ENCODE measurements at regions not wholly inside any gene's neighbourhood (a gene's known extent, or its start where the extent isn't known, plus 50 kb on each side); places are given as distances from the start of the nearest gene placed in this dataset.

GRCh38 chr22:27433099-27433498 is 368.5 kb downstream of the MN1 start:
- no peak overlapping the region for H2BK20ac ChIP-seq (ENCODE audit: low read depth, low read length, poor library complexity, severe bottlenecking)

More at GRCh38 chr22:27433099-27433498, 368.5 kb downstream of the MN1 start:
- H2AFZ ChIP-seq (ENCODE audit: low read length) = no peak overlapping the region
- no peaks in the 10 kb centered on the region for H3K79me1 ChIP-seq (ENCODE audit: insufficient read depth, low read depth, low read length, poor library complexity, severe bottlenecking)
- no peak overlapping the region for H3K4me2 ChIP-seq (ENCODE audit: insufficient read depth, insufficient read length, low read length)
- H2BK12ac ChIP-seq (ENCODE audit: insufficient read length, low read depth, low read length) = no peak overlapping the region
- no peaks in the 10 kb centered on the region for H3K4me1 ChIP-seq (ENCODE audit: insufficient read depth, low read length)
- Mint-ChIP-seq H3K36me3 (ENCODE audit: insufficient read depth in 1 of 3, low read depth in 3 of 3) (peaks cover 2 to 12% (median 3%) of the 10 kb centered on the region in 3 experiments; a peak in 6 of 7 replicates), H3K27me3 (ENCODE audit: low read depth) (peaks cover 26% of the 10 kb centered on the region), H3K4me3 (no peak overlapping the region), H3K27ac (no peak overlapping the region), H3K4me1 (peaks cover 33 to 46% of the 10 kb centered on the region in 2 experiments), H3K9me3 (peaks cover 14 to 15% of the 10 kb centered on the region in 2 experiments)
- no peak overlapping the region for H2AK5ac ChIP-seq (ENCODE audit: insufficient read length, low read length)
- H4K5ac ChIP-seq (ENCODE audit: insufficient read length, low read depth, low read length) = no peak overlapping the region
- H3K9ac ChIP-seq (ENCODE audit: extremely low read depth, insufficient read length, low read length) = no peak overlapping the region
- no peaks in the 10 kb centered on the region for H3K23me2 ChIP-seq (ENCODE audit: insufficient read length, low read depth, low read length, poor library complexity, severe bottlenecking)
- H3K23ac ChIP-seq (ENCODE audit: insufficient read length, low read depth, low read length) = no peak overlapping the region
- no peak overlapping the region for H3K56ac ChIP-seq (ENCODE audit: insufficient read length, low read depth, low read length)
- no peaks in the 10 kb centered on the region for H3K79me2 ChIP-seq (ENCODE audit: insufficient read depth, low read length)
- no peak overlapping the region for H3T11ph ChIP-seq (ENCODE audit: low read length)
- peaks cover 2% of the 10 kb centered on the region for H4K20me1 ChIP-seq (ENCODE audit: control insufficient read depth, insufficient read depth, insufficient read length)
- H3K14ac ChIP-seq (ENCODE audit: insufficient read depth, low read length) = no peak overlapping the region
- no peak overlapping the region for H2BK120ac ChIP-seq (ENCODE audit: low read depth, low read length, poor library complexity, severe bottlenecking)
- no peak overlapping the region for H3K18ac ChIP-seq (ENCODE audit: insufficient read length, low read depth, low read length)
- DNase-seq = no peak
- no peak overlapping the region for H2BK15ac ChIP-seq (ENCODE audit: low read depth, low read length)
- H4K8ac ChIP-seq (replicated peaks; ENCODE audit: insufficient read length, low read depth, low read length) = no peak overlapping the region
- H3K4ac ChIP-seq (ENCODE audit: low read depth, low read length) = no peak overlapping the region
- TF ChIP-seq CTCF (conservative IDR thresholded peaks at IDR 0.05) = no peak
- no peak overlapping the region for H2BK5ac ChIP-seq (ENCODE audit: insufficient read length, low read length)
- H3K9me3 ChIP-seq (ENCODE audit: control insufficient read depth, low read depth, low read length) = no peaks in the 10 kb centered on the region
- H3K27me3 ChIP-seq (ENCODE audit: insufficient read depth, low read length) = no peaks in the 10 kb centered on the region
- no peak overlapping the region for H4K91ac ChIP-seq (ENCODE audit: insufficient read length, low read depth, low read length)
- no CpG with 5 or more reads among the region's 1 CpG for WGBS (ENCODE audit: extremely low coverage, insufficient read length, low lambda C conversion rate)
- H3K27ac ChIP-seq (ENCODE audit: insufficient read length, low read depth, low read length) = no peak overlapping the region
